Osteoblast (primary cell): ENCODE measurements at regions not wholly inside any gene's neighbourhood (a gene's known extent, or its start where the extent isn't known, plus 50 kb on each side); places are given as distances from the start of the nearest gene placed in this dataset.

ENCODE experiments used
- DNase-seq: peaks from one replicate; pipeline ENCODE4 v3.0.0; 2011; ENCODE audit warnings: low spot score, mixed read lengths; ENCODE audit not compliant: insufficient read length; ENCODE audit errors: missing footprints
- H2AFZ ChIP-seq: 2 replicates; pipeline ENCODE4 v1.6.0; 2011; ENCODE audit warnings: mild to moderate bottlenecking, low read length
- H3K27ac ChIP-seq: 2 replicates; pipeline ENCODE4 v1.5.1; 2011; ENCODE audit warnings: mild to moderate bottlenecking, low read depth, low read length, moderate library complexity
- H3K27me3 ChIP-seq: 2 replicates; pipeline ENCODE4 v1.6.0; 2012; ENCODE audit warnings: mild to moderate bottlenecking, control low read depth, inconsistent platforms, low read length, moderate library complexity; ENCODE audit not compliant: insufficient read depth
- H3K36me3 ChIP-seq: 2 replicates; pipeline ENCODE4 v1.5.1; 2011; ENCODE audit warnings: mild to moderate bottlenecking, low read length, control low read depth, moderate library complexity; ENCODE audit not compliant: insufficient read depth
- H3K4me1 ChIP-seq: 2 replicates; pipeline ENCODE4 v1.5.1; 2011; ENCODE audit warnings: mild to moderate bottlenecking, low read length, control low read depth, moderate library complexity; ENCODE audit not compliant: insufficient read depth
- H3K4me2 ChIP-seq: 2 replicates; pipeline ENCODE4 v1.6.0; 2011; ENCODE audit warnings: mild to moderate bottlenecking, low read length; ENCODE audit not compliant: insufficient read depth
- H3K4me3 ChIP-seq: fragments of 200-600 bp; sonication (generic); 3 replicates; pipeline ENCODE4 v1.5.1; 2012; ENCODE audit warnings: mild to moderate bottlenecking, low read length, inconsistent platforms; ENCODE audit not compliant: insufficient read depth
- H3K79me2 ChIP-seq: 2 replicates; pipeline ENCODE4 v1.6.0; 2012; ENCODE audit warnings: mild to moderate bottlenecking, low read length, control low read depth, inconsistent platforms; ENCODE audit not compliant: insufficient read depth
- H3K9me3 ChIP-seq: 2 replicates; pipeline ENCODE4 v1.5.1; 2011; ENCODE audit warnings: low read depth, low read length, control low read depth
- H4K20me1 ChIP-seq: 2 replicates; pipeline ENCODE4 v1.6.0; 2012; ENCODE audit warnings: mild to moderate bottlenecking, low read length, control low read depth; ENCODE audit not compliant: insufficient read depth
- CTCF ChIP-seq: IDR thresholded peaks from 2 replicates; pipeline ENCODE4 v1.5.1; 2011; ENCODE audit warnings: mild to moderate bottlenecking, low read depth, low read length, moderate library complexity; ENCODE audit errors: extremely low read depth

GRCh38 chr2:16058747-16059358, 118.5 kb downstream of the MYCN start:
- Histone ChIP-seq H3K4me2 (no peak overlapping the region), H3K9me3 (no peaks in the 10 kb centered on the region), H3K27me3 (no peaks in the 10 kb centered on the region), H3K4me3 (no peak overlapping the region), H3K79me2 (no peaks in the 10 kb centered on the region), H3K4me1 (no peaks in the 10 kb centered on the region), H2AFZ (no peak overlapping the region), H4K20me1 (no peaks in the 10 kb centered on the region), H3K27ac (no peak overlapping the region), H3K36me3 (no peaks in the 10 kb centered on the region)
- TF ChIP-seq CTCF = no peak
- no peak for DNase-seq

- Histone ChIP-seq H2AFZ (no peak overlapping the region), H3K9me3 (no peaks in the 10 kb centered on the region), H3K27me3 (no peaks in the 10 kb centered on the region), H3K4me1 (no peaks in the 10 kb centered on the region), H3K36me3 (no peaks in the 10 kb centered on the region), H3K27ac (no peak overlapping the region), H3K79me2 (no peaks in the 10 kb centered on the region), H4K20me1 (no peaks in the 10 kb centered on the region), H3K4me3 (no peak overlapping the region), H3K4me2 (no peak overlapping the region)
- TF ChIP-seq CTCF = no peak
- no peak for DNase-seq
Measured at GRCh38 chr2:16058256-16058655, 117.9 kb downstream of the MYCN start.

- DNase-seq = peak; percentile 26
- Histone ChIP-seq H3K27ac (no peak overlapping the region), H2AFZ (no peak overlapping the region), H3K27me3 (no peaks in the 10 kb centered on the region), H3K4me3 (no peak overlapping the region), H3K79me2 (no peaks in the 10 kb centered on the region), H3K4me2 (no peak overlapping the region), H3K36me3 (no peaks in the 10 kb centered on the region), H3K9me3 (no peaks in the 10 kb centered on the region), H4K20me1 (no peaks in the 10 kb centered on the region), H3K4me1 (no peaks in the 10 kb centered on the region)
- TF ChIP-seq CTCF = no peak
Measured at GRCh38 chr2:16057661-16058060, 117.3 kb downstream of the MYCN start.

- Histone ChIP-seq H3K4me1 (no peaks in the 10 kb centered on the region), H2AFZ (no peak overlapping the region), H3K4me3 (no peak overlapping the region), H3K79me2 (no peaks in the 10 kb centered on the region), H3K9me3 (no peaks in the 10 kb centered on the region), H3K27ac (no peak overlapping the region), H4K20me1 (no peaks in the 10 kb centered on the region), H3K36me3 (no peaks in the 10 kb centered on the region), H3K4me2 (no peak overlapping the region), H3K27me3 (no peaks in the 10 kb centered on the region)
- no peak for TF ChIP-seq CTCF
- DNase-seq = no peak
Measured at GRCh38 chr2:16055848-16056580, 115.7 kb downstream of the MYCN start.
